ENCODE measurements at regions not wholly inside any gene's neighbourhood (a gene's known extent, or its start where the extent isn't known, plus 50 kb on each side); places are given as distances from the start of the nearest gene placed in this dataset.

DNA sequence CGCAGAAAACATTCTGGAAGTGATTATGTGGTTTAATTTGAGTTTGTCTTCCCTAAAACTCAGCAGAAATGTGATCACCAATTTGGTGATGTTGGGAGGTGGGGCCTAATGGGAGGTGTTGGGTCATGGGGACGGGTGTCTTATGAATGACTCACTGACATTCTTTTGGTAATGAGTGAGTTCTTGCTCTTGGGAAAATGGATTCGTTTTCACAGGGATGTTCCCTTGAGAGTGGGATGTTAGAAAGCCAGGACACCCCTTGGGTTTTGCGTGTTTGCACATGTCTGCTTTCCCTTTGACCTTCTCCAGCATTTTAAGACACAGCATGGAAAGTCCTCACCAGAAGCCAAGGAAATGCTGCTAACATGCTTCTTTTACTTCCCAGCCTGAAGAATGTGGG lies 321.5 kb upstream of the NT5C1B start:
- Histone ChIP-seq H3K9me2 (ENCODE audit: insufficient read depth) (no peaks in the 10 kb centered on the region), H3K4me1 (ENCODE audit: insufficient read depth) (peaks cover 13% of the 10 kb centered on the region), H3K9me3 (ENCODE audit: low read depth) (no peaks in the 10 kb centered on the region), H3K79me2 (ENCODE audit: insufficient read depth) (no peaks in the 10 kb centered on the region), H3F3A (ENCODE audit: insufficient read depth) (peaks cover 9% of the 10 kb centered on the region), H3K4me2 (ENCODE audit: unreplicated experiment) (peak overlapping the region; percentile 79), H2AFZ (peak overlapping the region; percentile 52), H3K27ac (peak overlapping the region; percentile 86), H3K36me3 (ENCODE audit: low read depth) (no peaks in the 10 kb centered on the region), H3K9ac (peak overlapping the region; percentile 62), H3K4me3 (peak overlapping the region; percentile 47), H4K20me1 (ENCODE audit: insufficient read depth) (no peaks in the 10 kb centered on the region), H3K27me3 (replicated peaks; ENCODE audit: insufficient read depth) (no peaks in the 10 kb centered on the region)
- 10 to 12% methylated on average over 4 of the region's 4 CpGs for WGBS, 2 experiments (ENCODE audit: low coverage in 1 of 2, low lambda C conversion rate in 2 of 2, missing lambda C conversion rate in 2 of 2)
- peak; percentile 92 for DNase-seq
- in situ Hi-C loops (cut with MboI) = no loop called here
- TF ChIP-seq EZH2phosphoT487 (IDR thresholded peaks at IDR 0.05; ENCODE audit: insufficient read depth, low read depth) (no peak), EZH2 (IDR thresholded peaks at IDR 0.05; ENCODE audit: insufficient read depth, poor library complexity, severe bottlenecking) (no peak)

DNA sequence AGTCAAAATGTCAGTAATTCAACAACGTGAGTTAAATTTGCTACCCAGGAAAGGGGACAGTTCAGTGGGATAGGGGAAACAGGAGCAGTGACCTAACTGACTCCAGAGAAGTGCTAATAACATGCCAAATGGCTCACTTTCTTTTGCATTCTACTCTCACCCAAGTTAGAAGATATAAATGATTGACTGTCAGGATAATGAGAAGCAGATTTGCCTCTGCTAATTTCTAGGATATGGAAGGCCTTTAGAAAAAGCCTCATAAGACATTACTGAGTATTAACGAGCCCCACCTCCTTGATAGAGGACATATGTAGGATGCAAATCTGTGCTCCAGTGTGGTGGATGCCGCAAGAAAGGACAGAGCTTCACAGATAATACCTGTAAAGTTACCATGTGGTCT lies 318.6 kb upstream of the NT5C1B start:
- Histone ChIP-seq H3K4me1 (ENCODE audit: insufficient read depth) (peaks cover 13% of the 10 kb centered on the region), H3K4me3 (no peak overlapping the region), H3K27me3 (replicated peaks; ENCODE audit: insufficient read depth) (no peaks in the 10 kb centered on the region), H3K9ac (no peak overlapping the region), H3K36me3 (ENCODE audit: low read depth) (no peaks in the 10 kb centered on the region), H3K4me2 (ENCODE audit: unreplicated experiment) (no peak overlapping the region), H3K9me2 (ENCODE audit: insufficient read depth) (no peaks in the 10 kb centered on the region), H3F3A (ENCODE audit: insufficient read depth) (peaks cover 9% of the 10 kb centered on the region), H3K27ac (no peak overlapping the region), H3K9me3 (ENCODE audit: low read depth) (no peaks in the 10 kb centered on the region), H3K79me2 (ENCODE audit: insufficient read depth) (no peaks in the 10 kb centered on the region), H4K20me1 (ENCODE audit: insufficient read depth) (no peaks in the 10 kb centered on the region), H2AFZ (no peak overlapping the region)
- TF ChIP-seq EZH2 (IDR thresholded peaks at IDR 0.05; ENCODE audit: insufficient read depth, poor library complexity, severe bottlenecking) = no peak
- no peak for TF ChIP-seq EZH2phosphoT487 (IDR thresholded peaks at IDR 0.05; ENCODE audit: insufficient read depth, low read depth)
- WGBS, 2 experiments (ENCODE audit: low coverage in 1 of 2, low lambda C conversion rate in 2 of 2, missing lambda C conversion rate in 2 of 2) = 60 to 63% methylated on average over 3 of the region's 3 CpGs
- no peak for DNase-seq
- in situ Hi-C loops (cut with MboI) = no loop called here

DNA sequence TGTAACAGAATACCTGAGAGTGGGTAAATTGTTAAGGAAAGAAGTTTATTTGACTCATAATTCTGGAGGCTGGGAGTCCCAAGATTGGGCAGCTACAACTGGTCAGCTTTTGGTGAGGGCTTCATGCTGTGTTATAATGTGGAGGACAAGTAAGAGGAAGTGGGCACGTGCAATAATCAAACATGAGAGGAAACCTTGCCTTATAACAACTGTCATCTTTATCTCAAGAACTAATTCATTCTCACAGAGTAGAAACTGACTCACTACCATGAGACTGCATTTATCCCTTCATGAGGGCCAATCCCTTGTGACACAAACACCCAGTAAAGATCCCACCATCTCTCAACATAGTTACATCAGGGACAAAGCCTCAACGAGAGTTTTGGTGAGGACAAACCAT lies 318.1 kb upstream of the NT5C1B start:
- Histone ChIP-seq H3K9me2 (ENCODE audit: insufficient read depth) (no peaks in the 10 kb centered on the region), H2AFZ (no peak overlapping the region), H3K4me1 (ENCODE audit: insufficient read depth) (peaks cover 13% of the 10 kb centered on the region), H3K9ac (no peak overlapping the region), H3K27me3 (replicated peaks; ENCODE audit: insufficient read depth) (no peaks in the 10 kb centered on the region), H3K4me3 (no peak overlapping the region), H3K9me3 (ENCODE audit: low read depth) (no peaks in the 10 kb centered on the region), H3F3A (ENCODE audit: insufficient read depth) (peaks cover 9% of the 10 kb centered on the region), H4K20me1 (ENCODE audit: insufficient read depth) (no peaks in the 10 kb centered on the region), H3K27ac (no peak overlapping the region), H3K36me3 (ENCODE audit: low read depth) (no peaks in the 10 kb centered on the region), H3K79me2 (ENCODE audit: insufficient read depth) (no peaks in the 10 kb centered on the region), H3K4me2 (ENCODE audit: unreplicated experiment) (no peak overlapping the region)
- TF ChIP-seq EZH2phosphoT487 (IDR thresholded peaks at IDR 0.05; ENCODE audit: insufficient read depth, low read depth) = no peak
- TF ChIP-seq EZH2 (IDR thresholded peaks at IDR 0.05; ENCODE audit: insufficient read depth, poor library complexity, severe bottlenecking) = no peak
- in situ Hi-C loops (cut with MboI) = no loop called here
- WGBS, 2 experiments (ENCODE audit: low coverage in 1 of 2, low lambda C conversion rate in 2 of 2, missing lambda C conversion rate in 2 of 2) = 64 to 76% methylated on average over 2 of the region's 2 CpGs
- DNase-seq = no peak

- WGBS, 2 experiments (ENCODE audit: low coverage in 1 of 2, low lambda C conversion rate in 2 of 2, missing lambda C conversion rate in 2 of 2) = 53 to 54% methylated on average over 3 of the region's 3 CpGs
Observed at GRCh38 chr2:18903750-18904149, 314.4 kb upstream of the NT5C1B start.

DNA sequence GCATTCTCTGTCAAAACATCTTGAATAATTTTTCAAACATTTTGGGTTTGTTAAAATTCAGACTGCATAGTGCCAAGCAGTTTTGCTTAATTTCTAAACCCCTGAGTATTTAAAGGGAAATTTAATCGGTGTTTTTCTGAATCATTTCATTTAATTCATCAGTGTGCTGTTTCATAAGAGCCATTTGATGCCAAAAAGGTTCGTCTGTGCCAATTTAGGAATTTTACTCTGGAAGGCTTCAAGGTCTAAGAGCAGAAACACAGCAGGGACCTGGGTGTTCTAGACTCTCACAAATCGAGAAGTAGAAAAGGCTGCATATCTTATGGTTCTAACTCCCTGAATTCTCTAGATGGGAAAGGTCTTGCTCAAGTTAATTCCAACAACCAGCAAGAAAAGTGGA lies 311.9 kb upstream of the NT5C1B start:
- no peaks in the 10 kb centered on the region for H3K79me2 ChIP-seq (ENCODE audit: insufficient read depth)
- no peak overlapping the region for H2AFZ ChIP-seq
- DNase-seq = peak; percentile 34
- H3K27me3 ChIP-seq (replicated peaks; ENCODE audit: insufficient read depth) = no peaks in the 10 kb centered on the region
- H3K9me3 ChIP-seq (ENCODE audit: low read depth) = no peaks in the 10 kb centered on the region
- H3K36me3 ChIP-seq (ENCODE audit: low read depth) = no peaks in the 10 kb centered on the region
- H3K9ac ChIP-seq = peak overlapping the region; percentile 45; the same call in 1 of the 2 replicates
- H3K4me1 ChIP-seq (ENCODE audit: insufficient read depth) = peaks cover 36% of the 10 kb centered on the region
- no peaks in the 10 kb centered on the region for H4K20me1 ChIP-seq (ENCODE audit: insufficient read depth)
- H3K4me2 ChIP-seq (ENCODE audit: unreplicated experiment) = peak overlapping the region; percentile 67
- no peaks in the 10 kb centered on the region for H3K9me2 ChIP-seq (ENCODE audit: insufficient read depth)
- TF ChIP-seq EZH2phosphoT487 (IDR thresholded peaks at IDR 0.05; ENCODE audit: insufficient read depth, low read depth) = no peak
- H3F3A ChIP-seq (ENCODE audit: insufficient read depth) = peaks cover 14% of the 10 kb centered on the region; the same call in 1 of the 2 replicates
- 19 to 29% methylated on average over 3 of the region's 3 CpGs for WGBS, 2 experiments (ENCODE audit: low coverage in 1 of 2, low lambda C conversion rate in 2 of 2, missing lambda C conversion rate in 2 of 2)
- in situ Hi-C loops (cut with MboI) = no loop called here
- H3K27ac ChIP-seq = peak overlapping the region; percentile 63
- peak overlapping the region; percentile 15; the same call in 1 of the 2 replicates for H3K4me3 ChIP-seq

More at GRCh38 chr2:18903750-18904149, 314.4 kb upstream of the NT5C1B start:
- Histone ChIP-seq H3K79me2 (ENCODE audit: insufficient read depth) (no peaks in the 10 kb centered on the region), H3K27ac (no peak overlapping the region), H3K27me3 (replicated peaks; ENCODE audit: insufficient read depth) (no peaks in the 10 kb centered on the region), H3K4me1 (ENCODE audit: insufficient read depth) (peaks cover 24% of the 10 kb centered on the region), H3K9me3 (ENCODE audit: low read depth) (no peaks in the 10 kb centered on the region), H3F3A (ENCODE audit: insufficient read depth) (peaks cover 14% of the 10 kb centered on the region; the same call in 1 of the 2 replicates), H3K4me2 (ENCODE audit: unreplicated experiment) (no peak overlapping the region), H4K20me1 (ENCODE audit: insufficient read depth) (no peaks in the 10 kb centered on the region), H3K9me2 (ENCODE audit: insufficient read depth) (no peaks in the 10 kb centered on the region), H3K9ac (no peak overlapping the region), H3K36me3 (ENCODE audit: low read depth) (no peaks in the 10 kb centered on the region), H2AFZ (no peak overlapping the region), H3K4me3 (no peak overlapping the region)
- DNase-seq = no peak
- no peak for TF ChIP-seq EZH2 (IDR thresholded peaks at IDR 0.05; ENCODE audit: insufficient read depth, poor library complexity, severe bottlenecking)
- no peak for TF ChIP-seq EZH2phosphoT487 (IDR thresholded peaks at IDR 0.05; ENCODE audit: insufficient read depth, low read depth)
- in situ Hi-C loops (cut with MboI) = no loop called here
